ENCODE measurements at regions not wholly inside any gene's neighbourhood (a gene's known extent, or its start where the extent isn't known, plus 50 kb on each side); places are given as distances from the start of the nearest gene placed in this dataset.
"Not testable (repeated sequence)": the region's sequence is repeated elsewhere in the genome, so short reads cannot be mapped to it uniquely, and the experiment has no call there.

- DNase-seq (ENCODE audit: low read depth in 3 of 3) = no peak
Observed at GRCh38 chr3:187999821-188000220, 154.1 kb upstream of the LPP start.

- DNase-seq (ENCODE audit: low read depth in 3 of 3) = no peak
Observed at GRCh38 chr3:188000361-188000861, 153.5 kb upstream of the LPP start.

- no peak for DNase-seq (ENCODE audit: low read depth in 3 of 3)
Observed at GRCh38 chr3:188001093-188001492, 152.9 kb upstream of the LPP start.

- no peak for DNase-seq (ENCODE audit: low read depth in 3 of 3)
Observed at GRCh38 chr3:188001926-188002325, 152.0 kb upstream of the LPP start.

GRCh38 chr3:188002626-188003138 is 151.3 kb upstream of the LPP start:
- DNase-seq (ENCODE audit: low read depth in 3 of 3) = no peak

- DNase-seq (ENCODE audit: low read depth in 3 of 3) = no peak
Observed at GRCh38 chr3:188003188-188004171, 150.5 kb upstream of the LPP start.

- DNase-seq (ENCODE audit: low read depth in 3 of 3) = no peak
Observed at GRCh38 chr3:188006726-188007393, 147.1 kb upstream of the LPP start.

GRCh38 chr3:188007897-188008296 is 146.1 kb upstream of the LPP start:
- no peak for DNase-seq (ENCODE audit: low read depth in 3 of 3)

GRCh38 chr3:188008582-188009213 is 145.3 kb upstream of the LPP start:
- DNase-seq (ENCODE audit: low read depth in 3 of 3) = no peak

GRCh38 chr3:188010478-188010877 is 143.5 kb upstream of the LPP start:
- DNase-seq (ENCODE audit: low read depth in 3 of 3) = no peak

GRCh38 chr3:188019727-188020126 is 134.2 kb upstream of the LPP start:
- no peak for DNase-seq (ENCODE audit: low read depth in 3 of 3)

- DNase-seq (ENCODE audit: low read depth in 3 of 3) = no peak
Observed at GRCh38 chr3:188021041-188021440, 132.9 kb upstream of the LPP start.

- no peak for DNase-seq (ENCODE audit: low read depth in 3 of 3)
Observed at GRCh38 chr3:188021502-188022040, 132.4 kb upstream of the LPP start.

- DNase-seq (ENCODE audit: low read depth in 3 of 3) = not testable (repeated sequence)
Observed at GRCh38 chr3:188022902-188023301, 131.1 kb upstream of the LPP start.

- no peak for DNase-seq (ENCODE audit: low read depth in 3 of 3)
Observed at GRCh38 chr3:188025555-188025954, 128.4 kb upstream of the LPP start.

GRCh38 chr3:188026191-188026968 is 127.6 kb upstream of the LPP start:
- DNase-seq (ENCODE audit: low read depth in 3 of 3) = no peak

GRCh38 chr3:188031121-188031520 is 122.8 kb upstream of the LPP start:
- DNase-seq (ENCODE audit: low read depth in 3 of 3) = no peak

- DNase-seq (ENCODE audit: low read depth in 3 of 3) = no peak
Observed at GRCh38 chr3:188034989-188035388, 119.0 kb upstream of the LPP start.

GRCh38 chr3:188036375-188037194 is 117.4 kb upstream of the LPP start:
- no peak for DNase-seq (ENCODE audit: low read depth in 3 of 3)

- DNase-seq (ENCODE audit: low read depth in 3 of 3) = no peak
Observed at GRCh38 chr3:188037195-188037718, 116.7 kb upstream of the LPP start.

All from stimulated activated CD4-positive, alpha-beta T cell treated with anti-CD3 and anti-CD28 coated beads, TNF-alpha, amount 100 ng/mL, for 4 hours (primary cell).